K562 (cell line): ENCODE measurements at regions not wholly inside any gene's neighbourhood (a gene's known extent, or its start where the extent isn't known, plus 50 kb on each side); places are given as distances from the start of the nearest gene placed in this dataset.

Experiments
- ATAC-seq: fragments of 200-7000 bp; cut with Tn5 transposase; 3 replicates; pipeline ENCODE4 v1.9.1; 2020; ENCODE audit warnings: moderate library complexity
- BruUV-seq: library from RNA; stranded (reverse); fragments of 400-500 nt; replicated peaks from 2 replicates; lab custom pipeline; 2021; lab: Mats Ljungman, UMichigan
- CTCF ChIA-PET: fragments of 300-600 bp; formaldehyde crosslinking; extraction: SDS; loops from one replicate; lab custom pipeline; 2021; ENCODE audit warnings: low intra/inter-chr PET ratio; lab: Yijun Ruan, JAX
- POLR2A ChIA-PET: fragments of 300-600, 350-650 bp; sonication (Branson Sonifier 250); formaldehyde crosslinking; extraction: SDS; loops from one replicate; lab custom pipeline; 2021; ENCODE audit warnings: antibody characterized with exemption, inconsistent platforms; lab: Yijun Ruan, JAX
- DNase-seq, 4 experiments: peaks; one replicate each; pipeline versions ENCODE4 v3.0.0 to v3.0.0-alpha.2; 2011 to 2018; ENCODE audit warnings: low spot score in 3 of 4, mixed read lengths in 3 of 4; ENCODE audit errors: extremely low read depth in 1 of 4
- FAIRE-seq: peaks from 2 replicates; lab custom pipeline; 2011; peaks lifted over from hg19 to GRCh38; lab: Jason Lieb, UNC
- H2AFZ ChIP-seq: 2 replicates; pipeline ENCODE4 v1.6.0; 2011; ENCODE audit warnings: low read depth, low read length, control low read depth, inconsistent platforms
- H3K27ac ChIP-seq: fragments of 200-600 bp; 3 replicates; pipeline ENCODE4 v1.8.0; 2011; ENCODE audit warnings: low read depth, mild to moderate bottlenecking, control low read depth, inconsistent platforms, low read length, moderate library complexity, mixed read lengths; ENCODE audit errors: extremely low read depth
- H3K27me3 ChIP-seq, 2 experiments: fragments of 300-600 bp in 1 of 2; 2 replicates in 1 of 2; 3 replicates in 1 of 2; pipeline versions ENCODE4 v1.6.0 to v1.8.0; 2011; ENCODE audit warnings: inconsistent platforms in 2 of 2, low read length in 2 of 2, mild to moderate bottlenecking in 1 of 2, mixed read lengths in 1 of 2, moderate library complexity in 1 of 2; ENCODE audit not compliant: control insufficient read depth in 2 of 2, insufficient read depth in 2 of 2
- H3K36me3 ChIP-seq: fragments of 300-600 bp; 3 replicates; pipeline ENCODE4 v1.8.0; 2011; ENCODE audit warnings: mild to moderate bottlenecking, low read length, inconsistent platforms; ENCODE audit not compliant: control insufficient read depth, insufficient read depth
- H3K4me1 ChIP-seq, 2 experiments: fragments of 200-600 bp in 1 of 2; replicated peaks in 1 of 2; 2 replicates in 1 of 2; 3 replicates in 1 of 2; pipeline versions ENCODE4 v1.5.1 to v1.8.0; 2011; ENCODE audit warnings: inconsistent platforms in 2 of 2, low read length in 2 of 2, mild to moderate bottlenecking in 1 of 2, mixed read lengths in 1 of 2, moderate library complexity in 1 of 2; ENCODE audit not compliant: control insufficient read depth in 2 of 2, insufficient read depth in 2 of 2
- H3K4me2 ChIP-seq: 2 replicates; pipeline ENCODE4 v1.6.1; 2011; ENCODE audit warnings: low read length, control low read depth, inconsistent platforms, mixed read lengths; ENCODE audit not compliant: insufficient read depth
- H3K4me3 ChIP-seq: fragments of 200-600 bp; sonication (generic), shearing (Covaris generic); 2 replicates; pipeline ENCODE4 v1.5.1; 2016; ENCODE audit warnings: control low read depth, inconsistent platforms
- H3K79me2 ChIP-seq: fragments of 200-600 bp; 3 replicates; pipeline ENCODE4 v1.8.0; 2011; ENCODE audit warnings: low read length, inconsistent platforms; ENCODE audit not compliant: control insufficient read depth, insufficient read depth
- H3K9ac ChIP-seq, 2 experiments: 2 replicates each; pipeline versions ENCODE4 v1.6.0 to v1.6.1; 2011; ENCODE audit warnings: low read depth in 2 of 2, low read length in 2 of 2, control low read depth in 1 of 2, inconsistent platforms in 1 of 2, mild to moderate bottlenecking in 1 of 2, mixed read lengths in 1 of 2; ENCODE audit not compliant: insufficient read depth in 1 of 2
- H3K9me1 ChIP-seq: one replicate; pipeline ENCODE4 v1.6.0; 2011; ENCODE audit warnings: inconsistent platforms, mild to moderate bottlenecking, low read length, moderate library complexity; ENCODE audit not compliant: control insufficient read depth, insufficient read depth
- H3K9me3 ChIP-seq: replicated peaks from 2 replicates; pipeline ENCODE4 v1.5.1; 2011; ENCODE audit warnings: low read depth, low read length, inconsistent platforms; ENCODE audit not compliant: control insufficient read depth, insufficient read depth
- H4K20me1 ChIP-seq: replicated peaks from 2 replicates; pipeline ENCODE4 v1.6.1; 2011; ENCODE audit warnings: low read length, inconsistent platforms, mixed read lengths; ENCODE audit not compliant: control insufficient read depth, insufficient read depth
- ARNT ChIP-seq, 2 experiments: fragments of 450-650 bp; IDR thresholded peaks; 2 replicates each; pipeline ENCODE4 v1.6.1; 2016; ENCODE audit warnings: mild to moderate bottlenecking in 1 of 2
- ATF1 ChIP-seq, 2 experiments: fragments of 450-650 bp in 1 of 2; IDR thresholded peaks; 2 replicates each; pipeline ENCODE4 v1.6.1; 2016; ENCODE audit warnings: missing compliant biosample characterization in 1 of 2, missing genetic modification characterization in 1 of 2
- BCL6 ChIP-seq: fragments of 250-450 bp; sonication (Bioruptor Pico); IDR thresholded peaks from 2 replicates; pipeline ENCODE4 v1.4.0; 2020
- BHLHE40 ChIP-seq: IDR thresholded peaks from 2 replicates; pipeline ENCODE4 v1.6.1; 2011; ENCODE audit warnings: low read length, improper control_type of control experiment
- CBX2 ChIP-seq: fragments of 200-600 bp; sonication (generic); IDR thresholded peaks from one replicate; pipeline ENCODE4 v1.6.1; 2012; ENCODE audit warnings: mild to moderate bottlenecking, low read length, inconsistent platforms; ENCODE audit not compliant: insufficient read depth, poor library complexity, severe bottlenecking
- CXXC5 ChIP-seq: fragments of 250-450 bp; sonication (Bioruptor Pico); IDR thresholded peaks from 2 replicates; pipeline ENCODE4 v1.8.0; 2022; ENCODE audit warnings: inconsistent platforms, mild to moderate bottlenecking, moderate library complexity
- EP400 ChIP-seq: fragments of 450-650 bp; IDR thresholded peaks from 2 replicates; pipeline ENCODE4 v1.6.1; 2017; ENCODE audit warnings: antibody characterized with exemption, mild to moderate bottlenecking, moderate library complexity
- FOXP1 ChIP-seq: sonication (generic); formaldehyde crosslinking; IDR thresholded peaks from 2 replicates; pipeline ENCODE4 v1.8.0; 2022; ENCODE audit warnings: mild to moderate bottlenecking, missing genetic modification reagents
- FUS ChIP-seq: fragments of 200-400 bp; formaldehyde crosslinking; optimal IDR thresholded peaks from 2 replicates; pipeline ENCODE3; 2017; ENCODE audit warnings: low read depth, low read length
- MAFG ChIP-seq: fragments of 450-650 bp; conservative IDR thresholded peaks from 2 replicates; pipeline ENCODE4 v1.6.1; 2016; ENCODE audit warnings: missing genetic modification characterization, missing compliant biosample characterization
- MLLT1 ChIP-seq, 2 experiments: fragments of 450-650 bp; IDR thresholded peaks; 2 replicates each; pipeline ENCODE4 v1.6.1; 2016
- MYBL2 ChIP-seq, 2 experiments: fragments of 450-650 bp in 1 of 2; sonication (generic) in 1 of 2; formaldehyde crosslinking in 1 of 2; IDR thresholded peaks; 2 replicates each; pipeline versions ENCODE4 v1.6.1 to v1.8.1; 2017 to 2022; ENCODE audit warnings: borderline replicate concordance in 1 of 2, inconsistent platforms in 1 of 2, low read depth in 1 of 2, mild to moderate bottlenecking in 1 of 2, missing genetic modification reagents in 1 of 2, moderate library complexity in 1 of 2
- MYNN ChIP-seq, 2 experiments: sonication (generic); formaldehyde crosslinking in 1 of 2; IDR thresholded peaks; 2 replicates each; pipeline versions ENCODE4 v1.5.0 to v1.6.1; 2016 to 2020; ENCODE audit warnings: antibody characterized with exemption in 1 of 2, missing genetic modification reagents in 1 of 2
- NRF1 ChIP-seq, 2 experiments: fragments of 450-650 bp; IDR thresholded peaks in 1 of 2; conservative IDR thresholded peaks in 1 of 2; 2 replicates each; pipeline ENCODE4 v1.6.1; 2014; ENCODE audit warnings: mild to moderate bottlenecking in 2 of 2
- SOX6 ChIP-seq: fragments of 450-650 bp; IDR thresholded peaks from 2 replicates; pipeline ENCODE4 v1.6.1; 2014; ENCODE audit warnings: mild to moderate bottlenecking
- TCF15 ChIP-seq: fragments of 250-450 bp; sonication (Bioruptor Pico); IDR thresholded peaks from 2 replicates; pipeline ENCODE4 v1.8.0; 2022; ENCODE audit warnings: moderate library complexity, mild to moderate bottlenecking, inconsistent platforms
- ZC3H11A ChIP-seq: IDR thresholded peaks from 2 replicates; pipeline ENCODE4 v1.6.1; 2012; ENCODE audit warnings: low read depth, low read length, improper control_type of control experiment
- ZKSCAN3 ChIP-seq: fragments of 250-450 bp; sonication (Bioruptor Pico); IDR thresholded peaks from 2 replicates; pipeline ENCODE4 v1.4.0; 2020
- ZNF347 ChIP-seq: fragments of 450-650 bp; formaldehyde crosslinking; IDR thresholded peaks from 2 replicates; pipeline ENCODE4 v1.4.0; 2020; ENCODE audit warnings: low read depth, mild to moderate bottlenecking, moderate library complexity
- ZNF41 ChIP-seq: fragments of 250-450 bp; sonication (Bioruptor Pico); conservative IDR thresholded peaks from 2 replicates; pipeline ENCODE4 v1.4.0; 2020; ENCODE audit warnings: mild to moderate bottlenecking
- ZNF644 ChIP-seq: fragments of 200-800 bp; sonication (Bioruptor generic); IDR thresholded peaks from 2 replicates; pipeline ENCODE4 v1.6.1; 2016; ENCODE audit warnings: low read depth, missing genetic modification characterization, missing compliant biosample characterization
- ZNF655 ChIP-seq: fragments of 250-450 bp; sonication (Bioruptor Pico); IDR thresholded peaks from 2 replicates; pipeline ENCODE4 v1.5.0; 2021
- ZNF695 ChIP-seq: fragments of 450-650 bp; formaldehyde crosslinking; IDR thresholded peaks from 2 replicates; pipeline ENCODE4 v1.4.0; 2020; ENCODE audit warnings: mild to moderate bottlenecking, moderate library complexity
- WGBS: fragments of 100-300 bp; shearing (Covaris generic); methylation state at CpG from one replicate; pipeline ENCODE4 v1.1.6; 2016; ENCODE audit warnings: low coverage, mixed read lengths; ENCODE audit not compliant: insufficient coverage; ENCODE audit errors: missing lambda C conversion rate; 5-methylcytosine and 5-hydroxymethylcytosine counted together
- in situ Hi-C: fragments of 300-500 bp; cut with MboI; formaldehyde crosslinking; loops from 4 replicates; pipeline ENCODE4 v1.15.0; 2018; ENCODE audit warnings: inconsistent platforms, mixed read lengths
- intact Hi-C: fragments of 100-400 bp; cut with micrococcal nuclease; formaldehyde crosslinking; loops from 2 replicates; pipeline ENCODE4 v1.14.2; 2022

- TF ChIP-seq FUS (no peak), FOXP1 (CRISPR knock-in tag) (no peak), ATF1 (CRISPR knock-in tag; IDR thresholded peaks at IDR 0.05) (no peak), ATF1 (tag; IDR thresholded peaks at IDR 0.05) (no peak), NRF1 (conservative IDR thresholded peaks at IDR 0.05 in 1 of 2, IDR thresholded peaks at IDR 0.05 in 1 of 2) (no peak), BHLHE40 (no peak), TCF15 (CRISPR knock-in tag) (no peak), ZNF347 (CRISPR knock-in tag) (no peak), ZC3H11A (no peak), ZNF695 (CRISPR knock-in tag) (no peak), ARNT (IDR thresholded peaks at IDR 0.05) (no peak), CBX2 (no peak), ZNF644 (no peak), ZKSCAN3 (no peak)
Measured at GRCh38 chr12:3362737-3363136, 128.3 kb upstream of the PRMT8 start (continued).

DNA sequence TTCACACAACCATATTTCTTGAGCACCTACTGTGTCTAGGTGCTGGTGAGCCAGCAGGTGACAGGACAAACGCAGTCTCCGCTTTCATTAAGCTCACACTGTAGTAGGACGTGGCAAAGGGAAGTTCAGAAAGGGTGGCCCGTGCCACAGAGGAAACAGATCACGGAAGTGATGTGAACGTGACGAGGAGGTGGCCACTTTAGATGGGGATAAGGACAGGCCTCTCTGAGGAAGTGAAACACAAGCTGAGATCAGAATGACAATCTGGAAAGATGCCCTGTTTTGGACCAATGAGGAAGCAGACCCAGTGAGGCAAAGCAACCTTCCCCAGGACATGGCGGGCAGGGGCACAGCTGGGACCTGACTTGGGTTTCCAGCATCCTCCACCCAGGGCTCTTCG lies 127.4 kb upstream of the PRMT8 start:
- DNase-seq = no peak
- Histone ChIP-seq H3K79me2 (no peaks in the 10 kb centered on the region), H3K27ac (no peak overlapping the region), H4K20me1 (no peaks in the 10 kb centered on the region), H3K4me3 (no peak overlapping the region), H2AFZ (no peak overlapping the region), H3K9me1 (no peaks in the 10 kb centered on the region), H3K36me3 (no peaks in the 10 kb centered on the region), H3K4me2 (no peak overlapping the region), H3K4me1 (no peaks in the 10 kb centered on the region), H3K27me3 (peaks cover 5 to 34% of the 10 kb centered on the region in 2 experiments; a peak in 4 of 5 replicates), H3K9me3 (no peaks in the 10 kb centered on the region), H3K9ac (no peak overlapping the region)
- no peak for ATAC-seq
- ChIA-PET POLR2A (no interaction called here), CTCF (no interaction called here)
- intact Hi-C loops = no loop called here
- in situ Hi-C loops = no loop called here
- no peak for FAIRE-seq
- BruUV-seq = no TSS peak
- WGBS = 0% methylated on average over 9 of the region's 9 CpGs
- TF ChIP-seq MLLT1 (IDR thresholded peaks at IDR 0.05) = no peak
- no peak for TF ChIP-seq ZNF41
- no peak for TF ChIP-seq MYBL2 (IDR thresholded peaks at IDR 0.05; ENCODE audit: low read depth)
- TF ChIP-seq MYBL2 (CRISPR knock-in tag; IDR thresholded peaks at IDR 0.05; ENCODE audit: borderline replicate concordance) = no peak
- TF ChIP-seq MAFG (tag) = no peak
- TF ChIP-seq EP400 = no peak
- TF ChIP-seq CXXC5 (CRISPR knock-in tag) = no peak
- TF ChIP-seq ZNF655 (CRISPR knock-in tag) = no peak
- TF ChIP-seq BCL6 (CRISPR knock-in tag) = no peak
- no peak for TF ChIP-seq SOX6
- TF ChIP-seq MYNN (IDR thresholded peaks at IDR 0.05) = no peak
- TF ChIP-seq MYNN (CRISPR knock-in tag; IDR thresholded peaks at IDR 0.05) = no peak
